A673 (cell line): ENCODE measurements at regions not wholly inside any gene's neighbourhood (a gene's known extent, or its start where the extent isn't known, plus 50 kb on each side); places are given as distances from the start of the nearest gene placed in this dataset.

Source experiments
- BruUV-seq: library from RNA; stranded (reverse); fragments of 400-500 nt; replicated peaks from 2 replicates; lab custom pipeline; 2021; lab: Mats Ljungman, UMichigan
- CTCF ChIA-PET: fragments of 300-600 bp; sonication (Branson Sonifier 250); formaldehyde crosslinking; loops from one replicate; lab custom pipeline; 2022; ENCODE audit warnings: antibody characterized with exemption; lab: Charles Lee
- POLR2A ChIA-PET: fragments of 300-600 bp; sonication (Branson Sonifier 250); formaldehyde crosslinking; loops from one replicate; lab custom pipeline; 2022; ENCODE audit warnings: antibody characterized with exemption; ENCODE audit not compliant: low non-redundant PET; lab: Charles Lee
- DNase-seq: peaks from one replicate; pipeline ENCODE4 v3.0.0-alpha.2; 2015; ENCODE audit warnings: low spot score
- H3K27ac ChIP-seq: fragments of 200-600 bp; sonication (generic); 2 replicates; pipeline ENCODE4 v1.5.1; 2016; ENCODE audit warnings: mixed run types, low read depth, mild to moderate bottlenecking, mixed read lengths, antibody characterized with exemption, low read length; ENCODE audit not compliant: poor library complexity, severe bottlenecking
- H3K27me3 ChIP-seq: fragments of 200-600 bp; sonication (generic); replicated peaks from 2 replicates; pipeline ENCODE4 v1.6.1; 2017; ENCODE audit warnings: mixed run types, low read depth, mild to moderate bottlenecking, mixed read lengths, antibody characterized with exemption, low read length; ENCODE audit not compliant: insufficient read depth, poor library complexity
- H3K36me3 ChIP-seq: fragments of 200-600 bp; sonication (generic); 2 replicates; pipeline ENCODE4 v1.6.1; 2016; ENCODE audit warnings: mixed run types, mild to moderate bottlenecking, mixed read lengths, antibody characterized with exemption, low read length; ENCODE audit not compliant: insufficient read depth, poor library complexity, severe bottlenecking
- H3K4me1 ChIP-seq: fragments of 200-600 bp; sonication (generic); 2 replicates; pipeline ENCODE4 v1.6.1; 2017; ENCODE audit warnings: mixed run types, mild to moderate bottlenecking, mixed read lengths, antibody characterized with exemption, low read length; ENCODE audit not compliant: insufficient read depth, poor library complexity, severe bottlenecking
- H3K4me3 ChIP-seq: fragments of 200-600 bp; sonication (generic); 2 replicates; pipeline ENCODE4 v1.5.1; 2016; ENCODE audit warnings: low read depth, mixed run types, mild to moderate bottlenecking, mixed read lengths, low read length; ENCODE audit not compliant: poor library complexity, severe bottlenecking
- H3K9me3 ChIP-seq: fragments of 200-600 bp; sonication (generic); 2 replicates; pipeline ENCODE4 v1.6.1; 2016; ENCODE audit warnings: mixed run types, low read depth, mild to moderate bottlenecking, mixed read lengths, antibody characterized with exemption, low read length; ENCODE audit not compliant: poor library complexity, severe bottlenecking
- EZH2 ChIP-seq: fragments of 200-600 bp; sonication (generic); IDR thresholded peaks from 2 replicates; pipeline ENCODE4 v1.6.1; 2017; ENCODE audit warnings: borderline replicate concordance, low read depth, mild to moderate bottlenecking, mixed read lengths, antibody characterized with exemption, low read length; ENCODE audit not compliant: poor library complexity, severe bottlenecking
- intact Hi-C: fragments of 100-400 bp; cut with micrococcal nuclease; formaldehyde crosslinking; loops from one replicate; pipeline ENCODE4 v1.10.0; 2022; ENCODE audit not compliant: unreplicated experiment
- TF ChIP-seq, protein P1 (sequence below): fragments of 300-800, 200-600 bp; sonication (generic); conservative IDR thresholded peaks from 2 replicates; pipeline ENCODE4 v1.5.1; 2017; ENCODE audit warnings: low read depth, mild to moderate bottlenecking, antibody characterized with exemption, low read length, moderate library complexity, mixed read lengths

DNA sequence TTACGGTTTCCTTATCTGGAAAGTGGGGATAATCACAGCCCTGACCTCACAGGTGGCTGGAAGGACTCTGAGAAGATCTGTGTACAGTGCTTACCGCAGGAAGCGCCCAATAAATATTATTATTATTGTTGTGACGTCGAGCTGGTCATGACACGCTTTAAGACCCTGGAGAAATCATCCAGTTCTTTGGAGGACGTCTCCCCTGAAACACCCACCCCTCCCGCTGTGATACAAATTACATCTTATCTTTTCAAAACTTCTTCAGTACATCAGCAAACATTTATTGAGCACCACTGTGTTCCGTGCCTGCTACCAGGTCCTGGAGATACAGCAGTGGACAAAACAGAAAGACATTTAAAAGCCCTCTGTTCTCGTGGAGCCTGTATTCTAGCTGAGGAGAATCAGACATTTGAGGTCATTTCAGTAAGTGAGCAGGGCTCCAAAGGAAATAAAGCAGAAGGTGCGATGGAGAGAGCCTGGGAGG, 118.7 kb downstream of the CEBPB start:
- intact Hi-C loops, result no loop called here
- H3K27ac ChIP-seq, result no peak overlapping the region
- peaks cover 10% of the 10 kb centered on the region for H3K4me1 ChIP-seq
- H3K27me3 ChIP-seq, result no peaks in the 10 kb centered on the region
- no peak overlapping the region for H3K4me3 ChIP-seq
- POLR2A ChIA-PET, result no interaction called here
- no TSS peak for BruUV-seq
- H3K9me3 ChIP-seq, result no peaks in the 10 kb centered on the region
- H3K36me3 ChIP-seq, result no peaks in the 10 kb centered on the region
- no peak for TF ChIP-seq EZH2
- TF ChIP-seq, protein P1, sequence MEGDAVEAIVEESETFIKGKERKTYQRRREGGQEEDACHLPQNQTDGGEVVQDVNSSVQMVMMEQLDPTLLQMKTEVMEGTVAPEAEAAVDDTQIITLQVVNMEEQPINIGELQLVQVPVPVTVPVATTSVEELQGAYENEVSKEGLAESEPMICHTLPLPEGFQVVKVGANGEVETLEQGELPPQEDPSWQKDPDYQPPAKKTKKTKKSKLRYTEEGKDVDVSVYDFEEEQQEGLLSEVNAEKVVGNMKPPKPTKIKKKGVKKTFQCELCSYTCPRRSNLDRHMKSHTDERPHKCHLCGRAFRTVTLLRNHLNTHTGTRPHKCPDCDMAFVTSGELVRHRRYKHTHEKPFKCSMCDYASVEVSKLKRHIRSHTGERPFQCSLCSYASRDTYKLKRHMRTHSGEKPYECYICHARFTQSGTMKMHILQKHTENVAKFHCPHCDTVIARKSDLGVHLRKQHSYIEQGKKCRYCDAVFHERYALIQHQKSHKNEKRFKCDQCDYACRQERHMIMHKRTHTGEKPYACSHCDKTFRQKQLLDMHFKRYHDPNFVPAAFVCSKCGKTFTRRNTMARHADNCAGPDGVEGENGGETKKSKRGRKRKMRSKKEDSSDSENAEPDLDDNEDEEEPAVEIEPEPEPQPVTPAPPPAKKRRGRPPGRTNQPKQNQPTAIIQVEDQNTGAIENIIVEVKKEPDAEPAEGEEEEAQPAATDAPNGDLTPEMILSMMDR, result no peak
- CTCF ChIA-PET, result no interaction called here
- no peak for DNase-seq

DNA sequence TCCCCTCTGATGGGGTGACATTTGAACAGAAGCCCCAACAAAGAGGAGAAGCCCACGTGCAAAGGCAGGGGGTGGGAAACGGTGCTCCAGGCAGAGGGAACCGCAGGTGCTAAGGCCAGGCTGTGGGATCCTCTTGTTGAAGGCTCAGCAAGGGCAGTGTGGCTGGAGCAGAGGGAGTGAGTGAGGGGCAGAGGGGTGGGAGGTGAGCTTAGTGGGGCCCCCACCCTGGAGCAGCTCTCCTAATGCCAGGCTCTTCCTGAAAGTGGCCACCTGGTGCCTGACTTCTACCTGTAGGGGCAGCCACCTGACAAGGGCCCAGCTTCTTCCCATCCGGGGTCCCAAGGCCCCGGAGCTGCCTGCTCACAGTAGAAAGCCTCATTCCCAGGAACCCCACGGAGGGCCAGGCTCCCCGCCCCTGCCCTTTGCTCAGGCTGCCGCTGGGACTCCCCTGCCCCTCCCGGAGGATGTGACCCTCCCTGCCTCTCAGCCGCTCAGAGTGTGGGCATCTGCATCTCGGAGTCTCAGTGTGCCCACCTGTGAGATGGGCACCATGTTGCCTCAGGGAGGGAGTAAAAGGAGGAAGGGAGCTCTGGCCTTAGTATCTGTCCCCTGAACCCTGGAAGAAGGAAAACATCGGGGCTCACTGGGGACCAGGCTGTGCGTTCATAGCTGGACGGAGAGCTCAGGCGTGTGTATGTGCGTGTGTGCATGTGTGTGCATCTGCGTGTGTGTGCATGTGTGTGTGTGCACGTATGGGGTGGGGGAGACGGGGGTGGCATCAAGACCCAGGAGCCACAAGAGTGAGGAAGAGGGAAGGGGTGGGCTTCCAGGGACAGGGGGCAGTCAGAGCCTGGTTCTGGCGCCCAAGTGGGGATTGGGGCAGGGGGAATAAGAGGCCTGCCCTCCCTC, 119.4 kb downstream of the CEBPB start:
- no peak overlapping the region for H3K27ac ChIP-seq
- no TSS peak for BruUV-seq
- intact Hi-C loops, result no loop called here
- POLR2A ChIA-PET, result no interaction called here
- peaks cover 7% of the 10 kb centered on the region for H3K4me1 ChIP-seq
- H3K27me3 ChIP-seq, result no peaks in the 10 kb centered on the region
- no peak overlapping the region for H3K4me3 ChIP-seq
- TF ChIP-seq, protein P1, result no peak
- TF ChIP-seq EZH2, result no peak
- CTCF ChIA-PET, result no interaction called here
- no peak for DNase-seq
- no peaks in the 10 kb centered on the region for H3K36me3 ChIP-seq
- H3K9me3 ChIP-seq, result no peaks in the 10 kb centered on the region

DNA sequence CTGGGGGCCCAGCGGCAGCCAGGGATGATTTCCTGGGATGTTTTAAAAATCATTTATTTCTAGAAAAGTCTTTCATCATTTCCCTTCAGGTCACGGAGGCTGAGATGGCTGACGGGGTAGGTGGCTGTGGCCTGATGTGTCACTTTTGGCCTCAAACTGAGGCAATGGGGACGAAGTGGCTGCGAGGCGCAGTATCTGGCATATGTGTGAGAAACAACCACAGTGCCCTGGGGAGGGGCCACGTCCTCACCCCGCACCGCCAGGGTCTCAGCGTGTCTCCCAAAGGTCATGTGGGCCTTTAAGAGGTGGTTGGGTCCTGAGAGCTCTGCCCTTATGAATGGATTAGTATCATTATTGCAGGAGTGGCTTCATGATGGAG, 120.0 kb downstream of the CEBPB start:
- no peak overlapping the region for H3K27ac ChIP-seq
- peaks cover 7% of the 10 kb centered on the region for H3K4me1 ChIP-seq
- DNase-seq, result no peak
- no peak overlapping the region for H3K4me3 ChIP-seq
- POLR2A ChIA-PET, result no interaction called here
- no peaks in the 10 kb centered on the region for H3K27me3 ChIP-seq
- intact Hi-C loops, result no loop called here
- TF ChIP-seq EZH2, result no peak
- TF ChIP-seq, protein P1, result no peak
- no peaks in the 10 kb centered on the region for H3K36me3 ChIP-seq
- no TSS peak for BruUV-seq
- CTCF ChIA-PET, result no interaction called here
- no peaks in the 10 kb centered on the region for H3K9me3 ChIP-seq
